ENCODE measurements at regions not wholly inside any gene's neighbourhood (a gene's known extent, or its start where the extent isn't known, plus 50 kb on each side); places are given as distances from the start of the nearest gene placed in this dataset.

DNA sequence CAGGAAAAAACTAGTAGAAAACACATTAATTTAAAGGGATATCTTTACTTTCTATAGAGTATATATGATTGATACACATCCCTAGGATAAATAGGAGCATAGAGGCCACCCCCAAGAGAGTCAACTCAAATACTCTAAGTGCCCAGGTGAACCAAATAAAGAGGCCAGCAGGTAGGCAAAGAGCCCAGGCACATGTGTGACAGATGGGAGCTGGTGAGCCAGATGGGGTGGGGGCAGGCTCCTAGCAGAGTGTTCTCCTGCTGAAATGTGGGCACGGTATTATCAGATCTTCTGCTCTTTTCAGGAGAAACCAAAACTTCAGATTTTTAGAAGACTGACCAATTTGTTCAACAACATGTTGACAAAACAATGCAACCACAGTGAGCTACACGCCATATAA, 333.4 kb upstream of the PKN2 start:
- H3K4me3 ChIP-seq (ENCODE audit: low read depth, poor library complexity, severe bottlenecking) = no peak overlapping the region
- intact Hi-C loops (cut with DNase I; ENCODE audit: low total_unique reads) = no loop called here
- DNase-seq (ENCODE audit: low spot score in 2 of 2) = no peak
- TF ChIP-seq, protein P1, sequence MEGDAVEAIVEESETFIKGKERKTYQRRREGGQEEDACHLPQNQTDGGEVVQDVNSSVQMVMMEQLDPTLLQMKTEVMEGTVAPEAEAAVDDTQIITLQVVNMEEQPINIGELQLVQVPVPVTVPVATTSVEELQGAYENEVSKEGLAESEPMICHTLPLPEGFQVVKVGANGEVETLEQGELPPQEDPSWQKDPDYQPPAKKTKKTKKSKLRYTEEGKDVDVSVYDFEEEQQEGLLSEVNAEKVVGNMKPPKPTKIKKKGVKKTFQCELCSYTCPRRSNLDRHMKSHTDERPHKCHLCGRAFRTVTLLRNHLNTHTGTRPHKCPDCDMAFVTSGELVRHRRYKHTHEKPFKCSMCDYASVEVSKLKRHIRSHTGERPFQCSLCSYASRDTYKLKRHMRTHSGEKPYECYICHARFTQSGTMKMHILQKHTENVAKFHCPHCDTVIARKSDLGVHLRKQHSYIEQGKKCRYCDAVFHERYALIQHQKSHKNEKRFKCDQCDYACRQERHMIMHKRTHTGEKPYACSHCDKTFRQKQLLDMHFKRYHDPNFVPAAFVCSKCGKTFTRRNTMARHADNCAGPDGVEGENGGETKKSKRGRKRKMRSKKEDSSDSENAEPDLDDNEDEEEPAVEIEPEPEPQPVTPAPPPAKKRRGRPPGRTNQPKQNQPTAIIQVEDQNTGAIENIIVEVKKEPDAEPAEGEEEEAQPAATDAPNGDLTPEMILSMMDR (IDR thresholded peaks at IDR 0.05) = no peak
- no peak for TF ChIP-seq POLR2A (IDR thresholded peaks at IDR 0.05)
- WGBS, 2 donors = 86 to 92% methylated on average over 2 of the region's 2 CpGs

DNA sequence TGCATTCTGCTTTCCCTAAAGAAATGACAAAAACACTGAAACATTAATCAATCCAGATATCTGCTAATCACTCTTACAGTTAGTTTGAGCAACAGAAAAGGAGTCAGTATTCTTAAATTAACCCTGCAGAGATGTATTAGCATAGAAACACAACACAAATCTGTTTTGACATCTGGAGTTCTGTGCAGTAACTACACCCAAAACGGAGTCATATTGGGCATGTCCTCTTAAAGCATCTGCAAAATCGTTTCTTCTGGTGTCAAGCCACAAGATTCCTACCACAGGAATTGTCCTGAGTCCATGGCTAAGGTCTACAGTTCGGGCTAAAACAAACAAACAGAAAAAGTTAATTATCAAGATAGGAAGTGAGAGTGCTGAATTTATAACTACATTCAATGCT, 332.1 kb upstream of the PKN2 start:
- intact Hi-C loops (cut with DNase I; ENCODE audit: low total_unique reads) = no loop called here
- no peak overlapping the region for H3K4me3 ChIP-seq (ENCODE audit: low read depth, poor library complexity, severe bottlenecking)
- DNase-seq (ENCODE audit: low spot score in 2 of 2) = no peak
- 38 to 43% methylated on average over 3 of the region's 3 CpGs for WGBS, 2 donors
- TF ChIP-seq, protein P1 (IDR thresholded peaks at IDR 0.05) = no peak
- no peak for TF ChIP-seq POLR2A (IDR thresholded peaks at IDR 0.05)

DNA sequence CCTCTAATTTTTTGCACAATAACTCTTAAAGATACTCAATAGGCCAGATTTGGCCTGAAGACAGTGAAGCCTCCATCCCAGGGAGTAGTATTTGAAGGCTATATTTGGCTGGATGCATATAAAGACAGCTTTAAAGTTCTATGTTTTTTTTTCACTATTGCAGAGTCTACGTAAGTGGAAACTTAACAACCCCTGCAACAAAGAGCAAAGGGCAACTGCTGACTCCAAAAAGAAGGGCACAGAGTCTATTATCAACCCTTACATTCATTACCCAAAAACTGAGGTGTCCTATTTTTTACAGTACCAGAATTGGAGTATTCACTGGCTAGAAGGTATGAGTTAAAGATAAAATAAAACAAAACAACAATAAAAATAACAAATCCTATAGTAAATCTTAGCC, 329.8 kb upstream of the PKN2 start:
- no peak overlapping the region for H3K4me3 ChIP-seq (ENCODE audit: low read depth, poor library complexity, severe bottlenecking)
- 68 to 85% methylated on average over 1 of the region's 1 CpG for WGBS, 2 donors
- TF ChIP-seq POLR2A (IDR thresholded peaks at IDR 0.05) = no peak
- TF ChIP-seq, protein P1 (IDR thresholded peaks at IDR 0.05) = no peak
- intact Hi-C loops (cut with DNase I; ENCODE audit: low total_unique reads) = no loop called here
- no peak for DNase-seq (ENCODE audit: low spot score in 2 of 2)

DNA sequence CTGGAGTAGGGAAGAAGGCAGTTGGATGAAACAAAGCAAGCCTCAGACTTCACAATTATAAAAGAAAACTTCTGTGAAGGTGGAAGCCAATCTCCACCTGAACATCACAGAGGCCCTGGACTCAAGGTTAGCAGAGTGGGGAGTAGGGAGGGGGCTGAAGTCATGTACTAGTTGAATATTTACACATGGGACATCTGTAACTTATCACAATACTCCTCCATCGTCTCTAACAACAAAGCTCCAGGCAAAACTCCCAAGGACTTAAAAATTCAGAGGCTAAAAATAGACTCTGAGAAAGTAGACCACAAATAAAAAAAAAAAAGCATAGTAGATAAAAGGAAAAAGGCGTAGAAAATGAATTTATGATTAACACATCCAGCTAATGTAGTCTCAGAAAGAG, 326.3 kb upstream of the PKN2 start:
- 31 to 43% methylated on average over 2 of the region's 2 CpGs for WGBS, 2 donors
- intact Hi-C loops (cut with DNase I; ENCODE audit: low total_unique reads) = no loop called here
- TF ChIP-seq, protein P1 (IDR thresholded peaks at IDR 0.05) = no peak
- TF ChIP-seq POLR2A (IDR thresholded peaks at IDR 0.05) = no peak
- H3K4me3 ChIP-seq (ENCODE audit: low read depth, poor library complexity, severe bottlenecking) = no peak overlapping the region
- no peak for DNase-seq (ENCODE audit: low spot score in 2 of 2)

DNA sequence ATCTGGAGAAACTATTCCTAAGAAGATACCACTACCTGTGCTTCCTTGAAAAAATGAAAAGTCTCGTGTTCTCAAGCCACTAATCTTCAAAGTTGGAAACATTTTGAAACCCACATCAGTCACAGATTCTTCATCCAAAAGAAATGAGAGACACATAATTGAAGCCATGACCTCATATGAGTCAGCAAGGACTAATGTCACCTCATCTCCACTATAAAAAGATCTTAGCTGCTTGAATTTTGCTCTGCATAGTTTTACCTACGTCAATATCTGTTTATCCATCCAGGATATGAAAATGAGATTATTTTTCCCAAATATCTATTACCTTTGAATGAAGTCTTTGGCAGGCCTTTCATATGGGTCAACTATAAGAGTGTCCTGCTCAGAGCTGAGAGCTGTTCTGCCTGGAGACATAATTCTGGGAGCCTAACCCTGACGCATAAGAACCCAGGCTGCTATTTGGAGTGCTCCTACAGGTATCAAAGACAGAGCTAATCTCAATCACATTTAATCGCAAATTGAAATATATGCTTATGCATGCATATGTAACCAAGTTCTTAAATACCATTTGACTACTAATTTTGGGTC, 312.5 kb upstream of the PKN2 start:
- no peak for DNase-seq (ENCODE audit: low spot score in 2 of 2)
- no peak overlapping the region for H3K4me3 ChIP-seq (ENCODE audit: low read depth, poor library complexity, severe bottlenecking)
- 87 to 88% methylated on average over 4 of the region's 4 CpGs for WGBS, 2 donors
- intact Hi-C loops (cut with DNase I; ENCODE audit: low total_unique reads) = no loop called here
- TF ChIP-seq, protein P1 (IDR thresholded peaks at IDR 0.05) = no peak
- TF ChIP-seq POLR2A (IDR thresholded peaks at IDR 0.05) = no peak

DNA sequence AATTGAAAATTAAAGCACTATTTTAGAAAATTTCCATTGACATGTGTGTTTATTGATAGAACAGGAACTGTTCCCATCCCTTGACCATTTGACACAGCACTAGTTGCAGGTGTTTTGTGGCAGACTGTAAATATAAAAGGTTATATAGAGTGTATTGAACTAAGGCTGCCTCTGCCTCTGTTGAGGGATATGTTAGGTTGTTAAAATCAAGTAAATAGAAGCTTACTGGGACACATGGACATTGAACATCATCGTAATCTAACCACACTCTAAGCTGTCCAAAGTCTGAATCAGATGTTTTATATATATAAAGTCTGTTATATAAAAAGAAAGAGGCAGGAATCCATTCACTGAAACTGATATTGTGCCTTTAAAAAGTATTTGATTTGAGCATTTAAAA, 308.1 kb upstream of the PKN2 start:
- WGBS, 2 donors = 81 to 85% methylated on average over 1 of the region's 1 CpG
- intact Hi-C loops (cut with DNase I; ENCODE audit: low total_unique reads) = no loop called here
- H3K4me3 ChIP-seq (ENCODE audit: low read depth, poor library complexity, severe bottlenecking) = no peak overlapping the region

More for the DNA sequence above, 308.1 kb upstream of the PKN2 start:
- DNase-seq (ENCODE audit: low spot score in 2 of 2) = no peak
- TF ChIP-seq POLR2A (IDR thresholded peaks at IDR 0.05) = no peak
- TF ChIP-seq, protein P1 (IDR thresholded peaks at IDR 0.05) = no peak

All from lower leg skin (tissue), 4 donors.